Fibroblast of lung (primary cell): ENCODE measurements at regions not wholly inside any gene's neighbourhood (a gene's known extent, or its start where the extent isn't known, plus 50 kb on each side); places are given as distances from the start of the nearest gene placed in this dataset.

ENCODE experiments used
- CTCF ChIP-seq, 2 donors: IDR thresholded peaks in 1 of 2; conservative IDR thresholded peaks in 1 of 2; 1 replicate in 1 of 2; 2 replicates in 1 of 2; pipeline ENCODE4 v1.5.1; 2011 to 2012; ENCODE audit warnings: low read length in 2 of 2, control low read depth in 1 of 2, inconsistent platforms in 1 of 2, low read depth in 1 of 2, mild to moderate bottlenecking in 1 of 2
- EZH2 ChIP-seq: IDR thresholded peaks from 2 replicates; pipeline ENCODE4 v1.5.1; 2012; ENCODE audit warnings: low read length, control low read depth, mild to moderate bottlenecking; ENCODE audit errors: missing control alignments

- TF ChIP-seq CTCF (conservative IDR thresholded peaks at IDR 0.05 in 1 of 2, IDR thresholded peaks at IDR 0.05 in 1 of 2; ENCODE audit: low read depth in 1 of 2, low read length in 2 of 2) (no peak), EZH2 (no peak)
Measured at GRCh38 chr12:30211743-30212142, 428.0 kb upstream of the TMTC1 start.
